GM19372 (cell line): ENCODE measurements at regions not wholly inside any gene's neighbourhood (a gene's known extent, or its start where the extent isn't known, plus 50 kb on each side); places are given as distances from the start of the nearest gene placed in this dataset.

Experiments
- ATAC-seq: cut with Tn5 transposase; IDR thresholded peaks from one replicate; pipeline ENCODE4 v1.9.1; 2021; ENCODE audit warnings: mild to moderate bottlenecking, low read depth, moderate library complexity; ENCODE audit not compliant: unreplicated experiment

DNA sequence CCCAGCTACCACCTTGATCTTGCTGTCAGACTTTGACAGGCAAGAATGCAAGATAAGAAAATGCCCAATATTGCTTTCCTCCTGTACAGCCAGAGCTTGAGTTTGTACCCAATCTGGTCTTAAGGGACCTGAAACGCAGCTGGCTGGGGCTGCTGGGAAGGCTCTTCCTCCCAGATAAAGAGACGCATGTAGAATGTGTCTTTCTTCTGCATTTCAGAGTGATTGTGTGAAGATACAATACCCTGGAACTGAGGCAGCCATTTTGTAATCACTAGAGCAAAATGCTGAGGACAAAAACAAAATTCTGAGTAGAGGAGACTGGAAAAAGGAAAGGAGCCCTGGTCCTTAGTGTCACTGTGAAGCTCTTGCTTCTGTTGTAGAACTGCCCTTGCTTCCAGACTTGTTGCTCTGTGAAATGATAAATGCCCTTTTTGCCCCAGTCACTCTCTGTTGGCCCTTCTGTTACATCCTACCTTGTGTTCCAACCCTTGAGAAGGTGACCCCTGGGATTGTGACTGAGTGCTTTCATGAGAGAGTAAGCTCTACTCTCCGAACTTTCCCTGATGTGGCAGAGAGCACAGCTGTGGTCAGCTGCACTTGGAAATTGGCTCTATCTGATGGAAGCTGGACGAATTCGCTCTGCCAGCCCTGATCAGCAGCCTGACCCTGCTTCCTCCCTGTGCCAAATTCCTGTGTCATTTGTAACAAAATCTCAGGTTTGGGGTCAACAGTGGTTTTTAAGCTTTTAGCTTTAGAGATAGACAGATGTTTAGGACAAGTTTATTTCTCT, 137.4 kb upstream of the RBMS1 start:
- no peak for ATAC-seq

DNA sequence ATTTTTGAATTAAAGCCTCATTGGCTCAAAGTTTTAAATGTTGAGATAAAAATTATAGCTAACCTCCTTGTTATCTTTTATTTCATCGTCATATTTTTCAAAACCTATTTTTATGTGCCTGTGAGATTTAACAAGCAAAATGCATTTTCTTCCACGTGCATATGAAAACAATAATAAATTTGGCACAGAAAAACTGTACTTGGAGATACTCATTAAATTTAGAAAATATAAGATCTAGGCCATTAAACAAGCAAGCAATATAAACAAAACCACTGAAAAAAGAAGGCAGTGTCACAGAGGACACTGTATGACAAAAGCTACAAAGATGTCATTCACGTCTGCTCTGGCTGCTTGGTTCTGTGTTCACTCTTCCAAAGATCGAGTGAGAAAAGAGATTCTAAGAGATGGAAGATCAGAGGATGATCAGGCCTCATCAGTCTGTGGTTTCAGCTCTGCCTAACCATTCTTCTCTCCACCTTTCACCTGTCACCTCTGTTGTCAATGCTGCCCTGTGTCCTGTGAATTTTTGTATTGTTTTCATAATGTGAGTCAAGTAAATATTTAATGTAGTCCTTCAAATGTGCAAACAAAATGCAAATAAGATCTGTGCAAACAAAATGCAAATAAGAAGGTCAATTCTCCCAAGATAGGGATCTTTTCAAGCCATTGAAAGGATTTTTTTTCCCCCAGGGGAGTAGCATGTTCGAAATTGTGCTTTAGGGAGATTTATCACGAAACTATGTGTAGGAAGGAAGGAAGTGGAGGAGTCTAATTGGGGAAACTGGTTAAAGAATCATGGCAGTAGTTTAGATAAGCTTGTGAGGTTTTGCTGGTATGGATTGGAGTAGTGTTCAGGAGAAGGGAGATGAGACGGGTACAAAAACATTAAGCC, 138.7 kb upstream of the RBMS1 start:
- ATAC-seq: no peak

DNA sequence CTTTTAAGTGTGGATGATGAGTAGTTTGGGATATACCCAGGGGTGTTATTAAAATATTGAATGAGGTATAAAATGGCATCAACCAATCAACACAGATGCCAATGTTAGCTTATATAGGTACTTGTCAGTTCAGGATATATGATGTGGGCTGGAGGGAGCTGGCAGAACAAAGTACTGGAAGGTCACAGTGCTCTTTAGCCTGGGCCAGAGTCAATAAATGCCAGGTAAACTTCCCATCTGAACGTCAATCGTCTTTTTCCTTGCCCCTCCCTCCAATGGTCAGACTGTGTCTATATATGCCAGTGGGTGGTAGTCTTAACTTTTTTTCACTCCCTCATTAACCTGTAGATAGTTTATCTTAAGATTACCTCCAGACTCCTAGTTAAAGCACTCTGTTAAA, 140.8 kb upstream of the RBMS1 start:
- ATAC-seq: no peak

DNA sequence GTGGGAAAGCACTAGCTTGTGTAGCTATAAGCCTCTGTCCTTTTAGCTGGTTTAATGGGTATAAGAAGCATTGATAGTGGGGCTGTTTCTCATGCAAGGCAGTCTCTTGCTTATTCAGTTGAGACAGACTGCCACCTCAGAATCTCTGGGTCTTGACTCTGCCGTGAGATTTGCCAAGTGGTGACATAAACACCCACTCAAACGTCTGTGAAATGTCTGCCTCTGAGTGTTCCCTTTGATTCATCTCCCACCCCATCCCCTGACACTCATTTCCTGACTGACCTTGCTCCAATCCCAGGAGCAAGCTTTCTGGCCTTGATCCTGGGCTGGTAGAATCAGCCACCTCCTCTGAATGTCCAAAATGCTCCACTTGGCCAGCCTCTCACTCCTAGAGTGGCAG, 141.9 kb upstream of the RBMS1 start:
- ATAC-seq: no peak

DNA sequence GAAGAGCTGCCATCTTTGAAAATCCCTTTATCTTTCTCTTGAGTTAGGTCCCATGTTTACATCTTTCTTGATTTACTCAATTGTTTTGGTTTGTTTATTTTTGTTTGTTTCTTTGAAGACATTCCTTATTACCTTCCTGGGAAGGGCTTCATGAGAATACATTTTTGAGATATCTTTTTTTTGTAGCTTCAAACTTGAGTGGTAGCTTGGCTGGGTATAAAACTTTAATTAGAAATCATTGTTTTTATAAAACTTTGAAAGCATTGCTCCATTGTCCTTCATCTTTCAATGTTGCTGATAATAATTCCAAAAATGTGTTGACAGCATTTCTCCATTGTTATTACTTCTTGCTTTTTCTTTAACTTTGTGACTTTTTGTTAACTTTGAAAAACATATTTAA, 145.9 kb upstream of the RBMS1 start:
- no peak for ATAC-seq

DNA sequence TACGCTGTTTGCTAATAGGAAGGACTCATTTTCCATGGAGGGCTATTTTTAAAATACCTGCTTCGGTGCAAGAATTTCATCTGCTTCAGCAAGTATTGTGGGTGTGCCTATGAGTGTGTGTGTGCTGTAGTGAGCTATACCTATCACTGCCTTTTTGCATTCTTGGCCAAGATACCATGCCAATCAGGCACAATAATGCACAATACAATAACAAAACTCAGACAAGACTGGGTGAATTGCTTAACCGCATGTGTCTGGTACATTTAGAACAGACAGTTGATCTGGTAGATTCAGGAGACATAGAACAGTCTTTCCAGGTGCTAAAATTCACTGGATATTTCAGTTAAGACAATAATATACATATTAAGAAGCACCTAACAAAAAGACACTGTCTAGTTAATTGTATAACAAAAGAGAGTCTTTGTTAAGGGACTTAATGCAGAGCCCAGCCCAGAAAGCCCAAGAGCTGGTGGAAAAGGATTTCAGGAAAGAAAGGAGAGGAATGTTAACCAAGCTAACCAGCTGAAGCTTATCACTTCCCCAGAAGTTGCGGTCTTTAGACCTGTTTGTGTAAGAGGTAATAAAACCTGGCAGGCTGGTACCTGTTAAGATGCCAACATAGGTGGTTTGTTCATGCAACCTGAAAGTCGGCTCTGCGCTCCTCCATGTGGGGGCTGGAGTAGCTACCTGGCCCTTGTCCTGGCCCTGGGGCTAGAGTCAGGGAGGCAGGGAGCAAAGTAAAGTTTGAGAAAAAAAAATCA, 153.3 kb upstream of the RBMS1 start:
- no peak for ATAC-seq

DNA sequence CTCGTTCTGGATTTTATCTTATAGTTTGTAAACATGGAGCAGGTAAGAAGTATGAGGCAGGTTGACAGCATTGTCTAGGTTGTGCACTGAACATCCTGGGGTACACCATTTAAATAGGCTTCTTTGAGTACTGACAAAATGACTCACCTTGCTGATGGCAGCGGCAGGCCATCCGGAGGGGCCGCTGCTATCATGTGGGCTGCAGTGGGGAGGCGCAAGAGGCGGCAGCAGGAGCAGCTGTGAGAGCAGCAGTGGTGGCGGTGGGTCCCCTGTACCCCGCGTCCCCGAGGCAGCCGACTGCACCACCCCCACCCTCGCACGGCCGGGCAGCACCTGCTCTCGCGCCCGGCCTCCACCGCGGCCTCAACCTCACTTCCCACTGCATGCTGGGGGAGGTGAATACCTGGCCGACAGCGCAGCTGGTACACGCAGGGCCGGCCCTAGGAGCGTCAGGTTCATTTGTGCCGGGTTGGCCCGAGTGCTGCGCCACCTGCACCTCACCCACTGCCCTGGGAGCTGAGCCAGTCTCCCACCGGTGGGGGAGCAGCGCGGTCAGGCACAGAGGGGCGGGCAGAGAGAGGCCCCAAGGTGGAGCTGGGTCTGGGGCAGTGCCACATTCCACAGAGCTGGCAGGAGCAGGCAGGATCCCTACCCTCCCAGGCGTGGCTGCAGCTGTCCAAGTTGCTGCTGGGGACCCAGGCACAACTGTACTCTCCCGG, 154.5 kb upstream of the RBMS1 start:
- ATAC-seq: no peak

DNA sequence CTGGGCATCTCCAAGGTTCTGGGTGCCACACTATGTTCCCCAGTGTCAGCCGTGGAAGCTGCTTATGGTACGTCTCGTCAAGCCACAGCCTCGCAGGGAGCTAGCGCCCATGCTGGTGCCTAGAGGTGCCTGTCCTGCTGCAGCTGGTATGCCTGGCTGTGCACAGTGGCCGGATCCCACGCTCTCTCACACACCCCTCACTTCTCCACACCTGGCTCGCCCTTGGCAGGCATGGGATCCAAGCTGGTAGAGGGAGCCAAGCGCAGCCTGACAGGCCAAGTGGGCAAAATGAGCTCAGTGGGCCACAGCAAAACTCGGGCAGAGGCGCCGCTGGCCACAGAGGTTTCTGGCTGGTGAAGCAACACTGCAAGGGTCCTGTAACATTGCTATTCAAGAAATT, 156.1 kb upstream of the RBMS1 start:
- ATAC-seq: no peak

DNA sequence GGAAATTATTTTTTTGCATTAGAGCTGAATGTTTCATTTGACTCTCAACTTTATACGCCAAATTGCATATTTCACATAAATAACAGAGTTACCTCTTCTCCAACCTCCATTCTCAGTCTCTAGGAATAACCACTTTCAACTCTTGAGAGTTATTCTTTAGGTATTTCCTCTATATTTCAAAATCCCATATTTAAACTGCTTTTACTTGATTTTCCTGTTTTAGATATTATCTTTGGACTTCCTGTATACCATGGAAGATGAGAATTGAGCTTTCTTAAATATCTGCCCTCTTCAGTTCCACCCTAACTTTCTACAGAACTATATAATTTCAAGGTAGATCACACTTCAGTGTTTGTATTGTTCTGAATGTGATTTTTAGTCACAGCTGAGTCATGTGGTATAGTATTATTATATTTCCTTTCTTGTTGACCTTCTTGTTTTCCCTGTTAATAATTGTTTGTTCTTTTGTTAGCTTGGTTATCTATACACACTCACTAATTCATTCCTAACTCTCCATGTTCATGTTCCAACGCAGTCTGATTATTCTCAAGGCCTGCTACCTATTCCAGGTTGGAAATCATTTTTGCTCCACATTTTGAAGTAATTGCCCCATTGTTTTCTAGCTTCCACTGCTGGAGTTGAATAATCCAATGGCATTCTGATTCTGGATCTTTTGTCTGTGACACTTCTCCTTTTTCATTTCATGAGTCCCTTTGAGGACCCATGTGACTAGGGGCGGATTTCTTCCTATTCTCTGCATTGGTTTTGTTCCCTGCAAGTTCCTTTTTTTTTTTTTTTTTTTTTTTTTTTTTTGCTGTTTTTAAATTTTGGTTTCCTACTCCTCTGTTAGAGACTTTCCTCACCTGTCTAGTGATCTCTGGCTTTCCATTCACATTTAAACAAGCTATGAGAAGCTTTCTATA, 156.8 kb upstream of the RBMS1 start:
- no peak for ATAC-seq

DNA sequence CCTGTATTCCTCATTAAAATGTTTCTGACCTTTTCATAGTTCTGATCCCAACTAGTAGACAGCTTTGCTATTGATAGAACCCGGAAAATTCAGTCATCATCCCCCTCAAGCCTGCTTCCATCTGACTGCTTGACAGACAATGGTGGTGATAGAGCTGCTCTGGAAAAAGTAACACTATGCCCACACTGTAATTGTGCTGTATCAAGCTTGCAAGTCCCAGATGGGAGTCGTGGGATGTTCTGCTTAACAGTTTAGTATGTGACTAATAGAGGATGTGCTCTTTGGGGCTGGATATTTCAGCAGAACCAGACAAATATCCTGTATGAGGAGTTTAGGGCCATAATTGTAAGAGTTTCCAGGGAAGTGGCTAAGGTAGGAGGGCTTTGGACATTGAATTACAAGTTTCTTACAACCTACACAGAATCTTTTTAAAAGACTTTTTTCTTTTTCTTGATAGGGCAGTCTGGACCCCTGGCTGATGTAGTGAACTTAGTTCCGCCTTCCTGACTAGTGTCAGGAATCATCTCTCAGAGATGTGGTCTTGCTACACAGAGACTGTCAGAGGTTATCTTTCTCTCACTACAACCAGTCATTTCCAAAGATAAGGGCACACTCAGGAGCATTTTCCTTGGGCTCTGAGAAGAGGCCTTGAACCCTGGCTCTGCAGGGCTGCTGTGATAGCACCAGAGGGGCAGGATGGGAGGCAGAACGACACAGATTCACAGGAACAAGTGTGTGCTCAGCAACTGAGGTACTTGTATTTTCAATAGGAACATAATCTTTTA, 158.0 kb upstream of the RBMS1 start:
- ATAC-seq: no peak

DNA sequence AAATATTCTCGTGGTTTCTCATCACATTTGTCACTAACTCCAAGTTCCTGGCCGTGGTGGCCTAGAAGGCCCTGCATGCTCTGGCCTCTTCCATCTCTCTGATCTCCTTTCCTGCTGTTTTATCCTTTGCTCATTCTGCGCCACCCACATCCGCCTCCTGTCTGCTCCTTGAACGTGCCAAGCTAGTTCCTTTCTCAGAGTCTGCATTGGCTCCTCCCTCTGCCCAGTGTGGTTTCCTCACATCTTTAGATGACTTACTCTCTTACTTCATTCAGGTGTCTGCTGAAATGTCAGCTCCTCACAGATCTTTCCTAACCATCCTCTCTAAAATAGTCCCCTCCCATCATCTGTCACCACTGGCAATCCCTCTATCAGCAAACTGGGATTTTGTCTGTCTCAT, 158.6 kb upstream of the RBMS1 start:
- peak; percentile 66 for ATAC-seq

DNA sequence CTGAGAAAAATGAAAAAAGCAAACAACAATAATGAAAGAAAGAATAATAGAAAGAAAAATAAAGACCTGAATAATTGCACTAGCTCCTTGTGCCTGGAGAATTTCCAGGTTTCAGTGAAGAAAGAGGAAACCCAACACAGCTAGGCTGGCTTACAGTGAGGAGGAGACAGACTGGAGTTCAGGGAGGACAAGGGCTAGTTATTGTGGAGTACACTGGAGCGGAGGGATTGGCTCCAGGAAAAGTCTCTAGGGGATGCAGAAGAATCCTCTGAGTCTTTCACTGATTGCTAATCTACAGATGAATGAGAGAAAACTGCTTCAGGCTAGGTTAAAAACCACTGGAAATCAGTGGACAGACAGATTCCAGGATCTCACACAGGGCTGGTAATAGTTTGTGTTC, 163.6 kb upstream of the RBMS1 start:
- no peak for ATAC-seq

DNA sequence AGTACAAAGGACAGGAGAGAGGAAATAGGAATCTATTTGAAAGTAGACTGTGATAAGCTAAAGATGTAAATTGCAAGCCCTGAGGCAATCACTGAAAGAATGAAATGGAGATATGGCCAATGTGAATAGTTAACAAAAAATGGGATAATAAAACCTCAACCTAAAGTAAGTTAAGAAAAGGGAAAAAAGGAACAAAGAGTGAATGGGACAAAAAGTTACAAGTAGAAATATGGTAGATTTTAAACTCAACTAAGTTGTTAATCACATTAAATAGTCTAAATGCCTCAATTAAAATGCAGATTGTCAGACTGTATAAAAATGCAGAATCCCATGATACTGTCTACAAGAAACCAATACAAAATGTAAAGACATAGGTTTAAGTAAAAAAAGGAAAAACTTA, 165.2 kb upstream of the RBMS1 start:
- no peak for ATAC-seq

DNA sequence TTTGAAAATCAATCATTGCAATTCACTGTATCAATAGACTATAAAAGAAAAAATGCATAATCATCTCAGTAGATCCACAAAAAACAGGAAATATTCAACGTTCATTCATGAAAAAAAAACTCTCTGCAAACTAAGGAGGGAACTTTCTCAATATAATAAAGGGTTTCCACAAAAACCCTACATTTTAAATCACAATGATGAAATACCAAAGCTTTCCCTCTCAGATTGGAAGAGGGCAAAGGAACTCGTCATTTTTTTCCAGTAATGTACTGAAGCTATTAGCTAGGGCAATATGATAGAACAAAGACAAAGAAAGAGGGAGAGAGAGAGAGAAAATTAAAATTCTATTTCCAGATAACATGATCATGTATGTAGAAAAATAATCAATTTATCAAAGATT, 167.1 kb upstream of the RBMS1 start:
- no peak for ATAC-seq

DNA sequence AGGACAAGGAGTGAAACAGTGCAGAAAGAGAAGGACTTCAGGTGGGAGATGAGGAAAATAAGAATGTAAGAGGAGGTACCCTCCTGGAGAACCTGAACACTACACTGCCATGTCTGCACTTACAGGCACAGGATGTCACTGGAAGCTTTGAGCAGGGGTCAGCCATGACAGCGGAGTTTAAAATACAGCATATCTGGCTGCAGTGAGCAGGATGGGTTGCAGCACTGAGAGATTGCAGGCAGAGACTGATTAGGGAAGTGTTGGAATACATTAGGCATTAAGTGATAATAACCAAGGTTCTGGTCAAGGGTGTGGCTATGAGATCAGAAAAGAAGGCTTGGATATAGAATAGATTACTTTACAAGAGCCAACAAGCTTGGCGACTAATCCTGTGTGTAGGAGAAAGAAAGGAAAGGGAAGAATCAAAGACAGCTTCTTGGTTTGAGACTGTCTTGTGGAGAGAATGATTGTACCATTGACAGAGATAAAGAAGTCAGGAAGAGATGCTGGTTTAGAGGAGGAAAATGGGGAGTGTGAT, 171.1 kb upstream of the RBMS1 start:
- no peak for ATAC-seq

DNA sequence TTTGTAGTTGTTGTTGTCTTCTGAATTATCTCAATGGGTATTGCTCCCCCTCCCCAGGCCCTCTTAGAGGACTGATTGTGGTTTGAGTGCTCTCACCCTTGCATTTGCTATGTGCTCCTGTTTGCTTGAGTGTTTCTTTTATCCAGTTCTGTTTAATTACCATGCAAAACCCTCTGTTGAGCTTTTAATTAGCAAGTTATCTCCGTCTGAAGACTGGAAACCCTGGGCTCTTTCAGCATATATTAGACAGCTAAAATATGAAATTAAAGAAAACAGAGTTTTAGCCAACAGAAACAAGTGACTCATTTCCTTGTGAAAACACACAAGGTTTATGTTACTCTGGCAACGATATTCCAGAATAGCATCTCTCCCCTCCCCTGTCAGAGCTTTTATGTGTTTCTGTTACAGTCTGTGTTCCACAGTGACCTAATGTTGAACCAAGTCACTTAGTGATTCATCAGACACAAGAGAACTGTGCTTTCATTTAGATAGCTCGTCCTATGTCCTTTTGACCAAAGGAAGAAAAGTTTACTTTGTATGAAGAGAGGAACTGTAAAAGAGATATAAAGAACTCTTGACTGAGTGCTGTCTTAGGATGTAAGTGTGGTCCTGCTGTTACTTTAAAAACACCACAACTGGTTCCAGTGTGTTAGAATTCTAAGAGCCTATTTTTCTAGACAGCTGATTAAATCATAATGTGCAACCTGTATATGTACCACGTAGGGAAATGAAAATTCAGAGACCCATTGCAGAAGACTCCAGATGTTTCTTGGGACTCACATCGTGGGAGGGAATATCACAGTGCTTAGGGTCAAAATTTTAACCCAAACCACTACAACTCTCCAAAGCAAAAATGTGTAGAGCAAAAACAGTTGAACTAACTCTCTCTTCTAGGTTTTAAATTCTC, 172.8 kb upstream of the RBMS1 start:
- ATAC-seq: peak; percentile 62

DNA sequence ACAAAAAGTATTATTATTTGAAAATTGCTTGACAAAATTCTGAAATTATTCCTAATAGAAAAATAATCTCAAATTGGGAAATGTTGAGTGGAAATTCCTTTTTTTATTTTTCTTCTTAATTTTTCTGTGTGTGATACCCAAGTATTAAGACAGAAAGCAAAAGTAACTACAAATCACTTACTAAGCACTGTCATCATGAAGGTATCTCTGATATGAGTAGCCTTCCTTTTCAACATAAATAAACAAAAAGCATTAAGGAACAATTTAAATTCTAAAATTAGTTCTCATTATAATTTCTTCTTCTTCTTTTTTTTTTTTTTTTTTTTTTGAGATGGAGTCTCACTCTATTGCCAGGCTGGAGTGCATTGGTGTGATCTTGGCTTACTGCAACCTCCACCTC, 174.2 kb upstream of the RBMS1 start:
- no peak for ATAC-seq
